Pulmonary artery endothelial cell (primary cell): ENCODE measurements at regions not wholly inside any gene's neighbourhood (a gene's known extent, or its start where the extent isn't known, plus 50 kb on each side); places are given as distances from the start of the nearest gene placed in this dataset.
"Not testable (repeated sequence)": the region's sequence is repeated elsewhere in the genome, so short reads cannot be mapped to it uniquely, and the experiment has no call there.

Experiments used
- DNase-seq: peaks from one replicate; pipeline ENCODE4 v3.0.0-alpha.2; 2011; ENCODE audit warnings: low read depth, low spot score

DNA sequence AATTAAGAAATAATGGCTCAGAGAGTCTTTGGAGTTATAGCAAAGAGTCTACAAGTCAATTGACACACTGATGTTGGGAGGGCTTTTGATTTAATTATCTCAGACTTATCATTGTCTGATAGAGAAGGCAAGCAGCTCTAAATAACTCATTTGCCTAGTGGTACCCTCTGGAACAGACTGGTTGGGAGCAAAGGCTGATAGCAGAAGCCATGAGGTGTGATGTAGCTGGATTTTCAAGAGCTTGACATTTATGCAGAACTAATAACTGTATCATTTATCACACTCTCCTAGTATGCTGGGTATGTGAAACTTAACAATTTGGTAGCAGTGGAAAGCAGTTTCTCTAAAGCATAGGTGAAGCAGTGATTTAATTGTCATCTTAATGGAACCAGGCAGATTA, 380.6 kb downstream of the TENT5A start:
- DNase-seq = no peak

DNA sequence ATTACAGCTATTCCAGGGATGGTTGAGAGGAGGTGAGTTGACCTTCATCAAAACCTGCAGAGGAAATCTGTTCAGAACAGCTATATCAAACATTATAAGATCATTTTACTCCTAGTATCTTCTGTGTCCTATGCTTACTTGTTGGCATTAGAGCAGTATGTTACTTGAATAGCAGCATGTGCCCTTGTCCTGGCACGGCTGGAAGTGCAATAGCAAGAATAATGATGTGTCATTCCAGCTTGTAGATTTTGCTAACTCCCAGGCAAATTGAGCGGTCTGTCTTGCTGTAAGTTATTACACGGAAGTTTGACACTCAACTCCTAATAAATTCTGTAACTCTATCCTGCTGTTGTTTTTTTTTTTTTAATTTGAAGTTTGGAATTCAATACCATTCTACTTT, 385.5 kb downstream of the TENT5A start:
- no peak for DNase-seq

GRCh38 chr6:81362246-81362645, 390.2 kb downstream of the TENT5A start:
- DNase-seq = no peak

DNA sequence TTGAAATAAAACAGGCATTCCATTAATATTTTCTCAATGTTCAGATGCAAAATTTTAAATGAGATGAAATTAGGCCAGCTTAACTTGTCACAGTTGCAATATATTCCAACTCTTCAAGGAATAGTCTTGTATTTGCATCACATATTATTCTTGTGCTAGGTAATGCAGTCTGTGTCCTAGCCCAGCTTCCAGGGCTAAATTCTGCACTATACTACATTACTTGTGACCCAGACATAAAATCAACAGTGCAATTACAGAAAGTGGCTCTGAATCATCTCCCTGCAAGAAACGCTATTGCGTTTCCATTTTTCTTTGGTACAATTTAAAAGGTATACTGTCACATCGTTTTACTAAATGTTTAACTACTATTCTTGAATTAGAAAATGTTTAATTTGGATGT, 399.2 kb downstream of the TENT5A start:
- no peak for DNase-seq

GRCh38 chr6:81344026-81344425, 408.5 kb downstream of the TENT5A start:
- not testable (repeated sequence) for DNase-seq

- DNase-seq = no peak
These were observed 411.5 kb downstream of the TENT5A start for GRCh38 chr6:81340946-81341345.

- no peak for DNase-seq
These were observed 421.0 kb downstream of the TENT5A start for GRCh38 chr6:81331526-81331925.

DNA sequence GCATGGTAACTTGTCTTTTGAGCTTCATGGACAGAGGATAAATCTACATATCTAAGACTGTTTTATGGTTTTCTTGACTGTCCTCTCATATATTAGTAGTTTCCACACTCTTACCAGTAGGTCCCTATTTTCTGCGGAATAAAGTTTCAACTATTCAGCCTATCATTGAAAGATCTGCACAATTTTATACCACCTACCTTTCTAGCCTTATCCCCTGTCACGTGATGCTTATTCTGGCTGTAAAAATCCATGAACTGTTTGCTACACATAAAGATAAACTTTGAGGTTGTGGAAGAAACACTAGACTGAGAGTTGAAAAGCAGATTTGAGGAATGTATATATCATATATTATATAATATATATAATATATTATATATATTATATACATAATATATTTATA, 423.8 kb downstream of the TENT5A start:
- no peak for DNase-seq

GRCh38 chr6:81326881-81327561, 425.5 kb downstream of the TENT5A start:
- no peak for DNase-seq

GRCh38 chr6:81309811-81310210, 442.7 kb downstream of the TENT5A start:
- DNase-seq = no peak

- no peak for DNase-seq
These were observed 443.8 kb downstream of the TENT5A start for GRCh38 chr6:81308577-81309279.

DNA sequence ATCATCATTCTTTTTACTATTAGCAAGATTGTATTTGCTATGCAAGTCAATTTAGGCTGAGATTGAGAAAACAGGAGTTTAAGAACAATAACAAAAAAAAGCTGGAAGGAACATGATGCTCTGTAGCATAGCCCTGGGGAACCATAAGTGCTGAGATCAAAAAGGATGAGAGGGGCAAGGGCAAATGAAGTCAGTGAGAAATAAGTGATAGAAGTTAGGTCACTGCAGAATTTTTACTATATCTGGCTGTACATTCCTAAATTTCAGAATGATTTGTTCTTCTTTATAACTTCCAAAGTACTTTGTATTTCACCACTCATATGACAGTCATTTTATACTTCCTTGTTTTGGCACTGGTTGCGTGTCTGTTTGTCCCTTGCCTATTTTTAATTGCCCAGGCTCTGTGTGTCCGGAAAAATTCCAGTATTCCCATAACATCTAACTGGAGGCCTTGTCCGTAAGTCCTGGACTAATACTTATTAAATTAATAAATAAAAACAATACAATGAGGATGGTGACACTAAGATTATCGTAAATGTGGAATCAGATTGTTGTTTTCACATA, 444.7 kb downstream of the TENT5A start:
- DNase-seq = no peak

DNA sequence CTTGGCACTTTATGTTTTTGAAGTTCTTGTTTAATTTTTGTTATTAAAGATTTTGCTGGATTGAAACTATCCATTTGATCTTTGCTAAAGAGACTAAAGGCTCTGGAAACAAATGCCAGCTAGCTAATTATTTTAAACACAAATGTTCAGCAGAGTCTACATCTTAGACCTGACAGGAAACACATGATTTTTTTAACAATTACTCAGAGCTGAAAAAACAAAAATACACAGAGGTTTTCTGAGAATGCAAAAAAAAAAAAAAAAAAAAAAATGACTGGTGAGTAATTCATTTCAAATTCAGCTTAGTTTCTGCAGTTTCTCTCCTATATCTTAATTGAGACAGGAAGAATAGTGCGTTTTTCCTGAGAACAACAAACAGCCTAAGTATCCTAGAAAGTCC, 448.0 kb downstream of the TENT5A start:
- no peak for DNase-seq

DNA sequence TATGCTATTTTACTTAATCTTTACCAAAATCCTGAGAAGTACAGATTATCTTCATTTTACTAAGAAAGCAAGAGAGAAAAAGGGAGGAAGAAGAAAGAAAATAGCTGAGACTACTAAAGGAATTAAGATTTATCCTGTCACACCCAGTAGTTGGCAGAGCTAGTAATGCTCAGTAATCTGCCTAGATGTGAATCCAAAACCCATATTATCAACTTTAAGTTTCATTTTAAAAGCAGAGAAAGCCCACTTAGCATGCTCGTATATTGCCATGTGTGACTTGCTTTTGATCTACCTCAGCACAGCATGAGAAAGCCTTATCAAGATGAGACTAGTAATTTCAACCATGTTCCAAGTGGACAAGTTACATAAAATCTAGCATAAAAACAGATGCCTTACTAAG, 451.5 kb downstream of the TENT5A start:
- DNase-seq = no peak

- no peak for DNase-seq
These were observed 453.7 kb downstream of the TENT5A start for GRCh38 chr6:81298751-81299150.

GRCh38 chr6:81295310-81295709, 457.2 kb downstream of the TENT5A start:
- DNase-seq = no peak

DNA sequence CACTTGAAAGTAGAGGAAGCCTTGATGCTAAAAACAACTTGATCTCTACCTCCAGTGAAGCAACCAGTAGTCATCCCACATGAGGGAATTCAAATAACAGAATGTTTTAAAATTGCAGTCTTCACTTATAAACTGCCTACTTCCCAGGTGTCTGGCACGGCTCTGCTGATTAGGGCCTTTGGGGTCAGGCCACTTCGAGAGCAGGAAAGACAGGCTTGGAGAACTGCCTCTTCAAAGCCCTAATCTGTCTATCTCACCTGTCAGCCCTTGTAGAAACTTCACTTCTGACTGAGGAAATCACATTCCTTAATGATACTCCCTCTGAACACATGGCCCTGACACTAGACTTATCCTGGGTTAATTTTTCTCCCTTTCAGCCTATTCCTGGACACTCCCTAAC, 458.6 kb downstream of the TENT5A start:
- no peak for DNase-seq

DNA sequence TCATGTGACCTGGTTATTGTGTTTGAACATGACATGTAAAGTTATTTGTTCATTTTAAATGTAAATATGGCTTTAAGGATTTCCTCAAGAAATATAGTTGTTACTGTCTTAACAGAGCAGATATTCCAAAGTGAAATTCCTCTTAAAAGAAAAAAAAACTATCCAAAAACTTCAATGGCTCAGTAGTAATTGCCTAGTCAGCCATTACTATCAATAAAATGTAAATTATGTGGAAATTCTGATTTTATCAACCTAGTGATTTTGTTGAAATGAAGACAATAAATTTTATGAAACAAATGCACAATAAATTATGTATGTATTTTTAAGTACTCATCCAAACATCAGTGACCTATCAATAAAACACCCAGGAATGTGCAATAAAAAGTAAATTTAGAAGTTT, 463.3 kb downstream of the TENT5A start:
- DNase-seq = no peak

- DNase-seq = no peak
These were observed 487.4 kb downstream of the TENT5A start for GRCh38 chr6:81265106-81265505.

- DNase-seq = no peak
These were observed 488.8 kb downstream of the TENT5A start for GRCh38 chr6:81263531-81264168.

DNA sequence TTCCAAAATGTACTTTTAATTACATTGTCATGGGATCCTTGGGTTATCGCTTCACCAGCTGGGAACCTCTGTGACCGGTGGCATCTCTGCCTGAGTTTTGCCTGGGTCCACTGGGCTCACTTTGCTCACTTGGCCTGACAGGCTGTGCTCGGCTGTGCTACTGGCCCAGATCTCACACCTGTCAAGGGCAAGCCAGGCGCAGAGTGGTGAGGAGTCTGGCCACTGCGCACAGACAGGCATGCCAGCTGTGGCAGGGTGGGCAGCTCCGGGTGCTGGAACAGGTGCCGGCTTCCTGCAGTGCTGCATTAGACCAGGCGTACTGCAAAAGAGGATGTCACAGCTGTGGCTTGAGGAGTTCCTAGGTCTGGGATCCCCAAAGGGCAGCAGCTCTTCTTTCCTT, 489.8 kb downstream of the TENT5A start:
- no peak for DNase-seq

DNA sequence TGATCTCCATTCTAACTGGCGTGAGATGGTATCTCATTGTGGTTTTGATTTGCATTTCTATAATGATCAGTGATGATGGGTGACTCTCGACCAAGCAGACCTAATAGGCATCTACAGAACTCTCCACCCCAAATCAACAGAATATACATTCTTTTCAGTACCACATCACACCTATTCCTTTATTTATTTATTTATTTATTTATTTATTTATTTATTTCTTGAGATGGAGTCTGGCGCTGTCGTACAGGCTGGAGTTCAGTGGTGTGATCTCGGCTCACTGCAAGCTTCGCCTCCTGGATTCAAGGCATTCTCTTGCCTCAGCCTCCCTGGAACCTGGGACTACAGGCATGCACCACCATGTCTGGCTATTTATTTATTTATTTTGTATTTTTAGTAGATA, 496.3 kb downstream of the TENT5A start:
- DNase-seq = not testable (repeated sequence)

GRCh38 chr6:81253821-81254220, 498.7 kb downstream of the TENT5A start:
- no peak for DNase-seq
